ENCODE measurements at regions not wholly inside any gene's neighbourhood (a gene's known extent, or its start where the extent isn't known, plus 50 kb on each side); places are given as distances from the start of the nearest gene placed in this dataset.

DNA sequence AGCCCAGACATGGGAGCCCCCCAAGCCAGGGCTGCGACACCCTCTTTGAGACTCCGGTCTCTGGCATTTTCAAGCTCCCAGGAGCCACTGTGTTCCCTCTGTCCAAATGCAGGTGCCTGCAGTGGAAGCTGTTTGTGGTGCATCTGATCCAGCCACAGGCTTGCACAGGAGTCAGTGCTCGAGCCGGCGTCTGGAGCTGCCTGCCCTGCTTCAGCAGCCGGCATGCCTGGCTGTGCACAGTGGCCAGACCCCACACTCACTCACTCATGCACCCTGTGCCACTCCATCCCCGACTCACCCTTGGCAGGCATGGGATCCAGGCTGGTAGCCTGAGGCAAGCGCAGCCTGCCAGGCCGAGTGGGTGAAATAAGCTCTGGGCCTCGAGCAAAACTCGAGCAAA, 555.0 kb upstream of the CCDC54 start:
- TF ChIP-seq, protein P1, sequence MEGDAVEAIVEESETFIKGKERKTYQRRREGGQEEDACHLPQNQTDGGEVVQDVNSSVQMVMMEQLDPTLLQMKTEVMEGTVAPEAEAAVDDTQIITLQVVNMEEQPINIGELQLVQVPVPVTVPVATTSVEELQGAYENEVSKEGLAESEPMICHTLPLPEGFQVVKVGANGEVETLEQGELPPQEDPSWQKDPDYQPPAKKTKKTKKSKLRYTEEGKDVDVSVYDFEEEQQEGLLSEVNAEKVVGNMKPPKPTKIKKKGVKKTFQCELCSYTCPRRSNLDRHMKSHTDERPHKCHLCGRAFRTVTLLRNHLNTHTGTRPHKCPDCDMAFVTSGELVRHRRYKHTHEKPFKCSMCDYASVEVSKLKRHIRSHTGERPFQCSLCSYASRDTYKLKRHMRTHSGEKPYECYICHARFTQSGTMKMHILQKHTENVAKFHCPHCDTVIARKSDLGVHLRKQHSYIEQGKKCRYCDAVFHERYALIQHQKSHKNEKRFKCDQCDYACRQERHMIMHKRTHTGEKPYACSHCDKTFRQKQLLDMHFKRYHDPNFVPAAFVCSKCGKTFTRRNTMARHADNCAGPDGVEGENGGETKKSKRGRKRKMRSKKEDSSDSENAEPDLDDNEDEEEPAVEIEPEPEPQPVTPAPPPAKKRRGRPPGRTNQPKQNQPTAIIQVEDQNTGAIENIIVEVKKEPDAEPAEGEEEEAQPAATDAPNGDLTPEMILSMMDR (conservative IDR thresholded peaks at IDR 0.05; ENCODE audit: low read depth in 2 of 2) = no peak
- no peak for TF ChIP-seq EZH2 (IDR thresholded peaks at IDR 0.05; ENCODE audit: low read depth, unreplicated experiment)
- no peak for TF ChIP-seq POLR2AphosphoS5 (IDR thresholded peaks at IDR 0.05; ENCODE audit: low read depth)
- TF ChIP-seq, protein P2, sequence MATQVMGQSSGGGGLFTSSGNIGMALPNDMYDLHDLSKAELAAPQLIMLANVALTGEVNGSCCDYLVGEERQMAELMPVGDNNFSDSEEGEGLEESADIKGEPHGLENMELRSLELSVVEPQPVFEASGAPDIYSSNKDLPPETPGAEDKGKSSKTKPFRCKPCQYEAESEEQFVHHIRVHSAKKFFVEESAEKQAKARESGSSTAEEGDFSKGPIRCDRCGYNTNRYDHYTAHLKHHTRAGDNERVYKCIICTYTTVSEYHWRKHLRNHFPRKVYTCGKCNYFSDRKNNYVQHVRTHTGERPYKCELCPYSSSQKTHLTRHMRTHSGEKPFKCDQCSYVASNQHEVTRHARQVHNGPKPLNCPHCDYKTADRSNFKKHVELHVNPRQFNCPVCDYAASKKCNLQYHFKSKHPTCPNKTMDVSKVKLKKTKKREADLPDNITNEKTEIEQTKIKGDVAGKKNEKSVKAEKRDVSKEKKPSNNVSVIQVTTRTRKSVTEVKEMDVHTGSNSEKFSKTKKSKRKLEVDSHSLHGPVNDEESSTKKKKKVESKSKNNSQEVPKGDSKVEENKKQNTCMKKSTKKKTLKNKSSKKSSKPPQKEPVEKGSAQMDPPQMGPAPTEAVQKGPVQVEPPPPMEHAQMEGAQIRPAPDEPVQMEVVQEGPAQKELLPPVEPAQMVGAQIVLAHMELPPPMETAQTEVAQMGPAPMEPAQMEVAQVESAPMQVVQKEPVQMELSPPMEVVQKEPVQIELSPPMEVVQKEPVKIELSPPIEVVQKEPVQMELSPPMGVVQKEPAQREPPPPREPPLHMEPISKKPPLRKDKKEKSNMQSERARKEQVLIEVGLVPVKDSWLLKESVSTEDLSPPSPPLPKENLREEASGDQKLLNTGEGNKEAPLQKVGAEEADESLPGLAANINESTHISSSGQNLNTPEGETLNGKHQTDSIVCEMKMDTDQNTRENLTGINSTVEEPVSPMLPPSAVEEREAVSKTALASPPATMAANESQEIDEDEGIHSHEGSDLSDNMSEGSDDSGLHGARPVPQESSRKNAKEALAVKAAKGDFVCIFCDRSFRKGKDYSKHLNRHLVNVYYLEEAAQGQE (IDR thresholded peaks at IDR 0.05; ENCODE audit: unreplicated experiment) = no peak

Data from GM23338 (cell line).